PFSK-1 (cell line): ENCODE measurements at regions not wholly inside any gene's neighbourhood (a gene's known extent, or its start where the extent isn't known, plus 50 kb on each side); places are given as distances from the start of the nearest gene placed in this dataset.

Experiments
- FOXP2 ChIP-seq: optimal IDR thresholded peaks from 2 replicates; pipeline ENCODE3; 2011; ENCODE audit warnings: borderline replicate concordance, control low read depth, inconsistent platforms; ENCODE audit not compliant: insufficient read depth; ENCODE audit errors: extremely low read length, extremely low read depth
- POLR2AphosphoS5 ChIP-seq: IDR thresholded peaks from 2 replicates; pipeline ENCODE4 v1.6.1; 2012; ENCODE audit warnings: low read depth, mild to moderate bottlenecking, control low read depth, low read length, moderate library complexity
- REST ChIP-seq, 2 experiments: IDR thresholded peaks; 2 replicates each; pipeline versions ENCODE4 v1.6.1 to v1.8.0; 2011 to 2012; ENCODE audit warnings: low read depth in 2 of 2, low read length in 2 of 2, control low read depth in 1 of 2, inconsistent platforms in 1 of 2, mild to moderate bottlenecking in 1 of 2, moderate library complexity in 1 of 2; ENCODE audit not compliant: insufficient read depth in 1 of 2
- SIN3A ChIP-seq: IDR thresholded peaks from 2 replicates; pipeline ENCODE4 v1.6.1; 2012; ENCODE audit warnings: mild to moderate bottlenecking, low read length, moderate library complexity, borderline replicate concordance; ENCODE audit not compliant: insufficient read depth
- TAF1 ChIP-seq: IDR thresholded peaks from 2 replicates; pipeline ENCODE4 v1.6.1; 2012; ENCODE audit warnings: low read length, control low read depth, borderline replicate concordance; ENCODE audit not compliant: insufficient read depth

- no peak for TF ChIP-seq FOXP2
- TF ChIP-seq SIN3A, result no peak
- no peak for TF ChIP-seq TAF1
- no peak for TF ChIP-seq POLR2AphosphoS5
- TF ChIP-seq REST (IDR thresholded peaks at IDR 0.05; ENCODE audit: insufficient read depth in 1 of 2, low read depth in 2 of 2, low read length in 2 of 2), result no peak
These were observed 177.0 kb downstream of the GNAT3 start for GRCh38 chr7:80334908-80335307.

- TF ChIP-seq POLR2AphosphoS5 (no peak), FOXP2 (no peak), TAF1 (no peak), REST (IDR thresholded peaks at IDR 0.05; ENCODE audit: insufficient read depth in 1 of 2, low read depth in 2 of 2, low read length in 2 of 2) (no peak), SIN3A (no peak)
These were observed 177.7 kb downstream of the GNAT3 start for GRCh38 chr7:80334196-80334595.

DNA sequence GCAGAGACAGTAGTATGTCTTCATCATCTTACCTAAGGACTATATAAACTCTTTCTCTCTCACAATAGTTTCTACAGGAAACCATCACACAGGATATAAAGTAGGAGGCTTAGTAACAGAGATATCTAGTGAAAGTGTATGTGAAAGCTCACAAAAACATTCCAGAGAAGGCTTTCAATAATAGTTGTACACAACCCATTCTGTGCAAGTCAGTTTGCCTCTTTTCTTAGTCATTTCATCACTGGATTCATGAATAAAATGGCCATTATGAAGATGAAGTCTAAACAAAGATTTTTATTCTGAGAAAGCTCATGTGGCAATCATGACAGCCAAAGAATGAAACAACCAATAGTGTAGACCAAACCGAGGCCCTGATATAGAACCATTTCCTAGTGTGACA, 178.8 kb downstream of the GNAT3 start:
- TF ChIP-seq SIN3A (no peak), POLR2AphosphoS5 (no peak), FOXP2 (no peak), TAF1 (no peak), REST (IDR thresholded peaks at IDR 0.05; ENCODE audit: insufficient read depth in 1 of 2, low read depth in 2 of 2, low read length in 2 of 2) (no peak)

DNA sequence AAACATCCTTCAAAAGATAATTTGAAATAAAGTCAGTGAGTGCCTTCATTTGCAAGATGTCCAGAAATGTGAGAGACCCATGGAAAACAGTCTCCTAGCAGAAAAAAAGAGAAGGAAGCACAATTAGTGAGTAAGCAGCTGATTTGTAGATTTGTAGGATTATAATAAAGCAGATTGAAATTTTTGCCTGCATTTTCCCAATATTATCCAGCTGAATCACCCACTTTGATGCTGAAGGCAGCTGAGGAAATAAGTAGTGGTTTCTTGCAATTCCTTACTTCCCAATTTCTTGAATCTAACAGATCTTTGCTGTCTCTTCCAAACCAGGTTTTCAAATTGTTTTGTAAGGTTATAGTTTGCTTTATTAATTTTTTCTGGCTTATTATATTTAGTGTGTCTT, 181.4 kb downstream of the GNAT3 start:
- TF ChIP-seq SIN3A, result no peak
- no peak for TF ChIP-seq FOXP2
- TF ChIP-seq TAF1, result no peak
- no peak for TF ChIP-seq POLR2AphosphoS5
- TF ChIP-seq REST (IDR thresholded peaks at IDR 0.05; ENCODE audit: insufficient read depth in 1 of 2, low read depth in 2 of 2, low read length in 2 of 2), result no peak

DNA sequence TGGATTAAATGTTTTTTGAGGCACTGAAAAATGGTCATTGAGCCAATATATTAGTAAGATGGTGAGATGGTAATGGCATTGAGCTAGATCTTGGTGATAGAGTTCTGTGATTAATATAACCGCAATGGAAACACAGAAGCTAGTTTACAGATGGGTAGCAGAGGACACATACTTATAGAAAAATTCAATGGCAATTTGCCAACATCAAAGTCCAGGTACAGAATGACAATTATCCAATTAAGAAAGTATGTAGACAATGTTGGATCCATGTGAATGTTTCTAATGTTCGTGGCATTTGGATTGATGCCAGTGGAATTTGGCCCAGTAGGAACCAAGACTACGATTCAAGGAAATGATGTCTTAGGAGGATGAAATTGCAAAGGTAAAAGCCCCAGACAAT, 187.8 kb downstream of the GNAT3 start:
- TF ChIP-seq POLR2AphosphoS5 (no peak), SIN3A (no peak)
